ENCODE measurements at regions not wholly inside any gene's neighbourhood (a gene's known extent, or its start where the extent isn't known, plus 50 kb on each side); places are given as distances from the start of the nearest gene placed in this dataset.

DNA sequence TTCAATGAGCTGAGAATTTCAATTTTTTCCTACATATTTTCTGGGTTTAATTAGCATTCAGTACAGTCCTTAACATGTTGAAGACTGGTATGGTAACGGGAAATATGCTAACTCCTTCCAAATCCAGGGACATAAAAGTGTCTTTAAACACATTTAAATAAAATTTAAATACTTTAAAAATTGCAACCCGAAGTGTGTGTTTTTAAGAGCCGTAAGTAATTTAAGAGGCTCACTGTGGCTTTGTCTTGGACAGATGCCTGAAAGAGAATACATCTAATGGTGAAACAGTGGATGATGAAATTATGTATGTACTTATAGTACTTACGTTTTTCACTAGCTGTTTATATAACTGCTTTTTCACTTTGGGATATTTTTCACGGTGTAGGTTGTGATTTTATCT lies 687.3 kb upstream of the CELF2 start:
- Histone ChIP-seq H3K27ac (ENCODE audit: low read depth, low read length) (no peak overlapping the region), H3K4me1 (ENCODE audit: control insufficient read depth in 1 of 2, insufficient read depth in 2 of 2, low read length in 2 of 2) (no peaks in the 10 kb centered on the region)
- CTCF ChIA-PET = no interaction called here

More for the DNA sequence above, 687.3 kb upstream of the CELF2 start:
- no peak overlapping the region for H3K4me2 ChIP-seq (ENCODE audit: low read length)
- intact Hi-C loops (cut with micrococcal nuclease) = no loop called here
- H3K9me3 ChIP-seq (ENCODE audit: control insufficient read depth in 1 of 2, insufficient read depth in 1 of 2, low read depth in 1 of 2, low read length in 2 of 2) = peaks cover 4 to 16% of the 10 kb centered on the region in 2 experiments; a peak in 3 of 4 replicates
- no peak overlapping the region for H3K4me3 ChIP-seq (replicated peaks in 1 of 2; ENCODE audit: low read depth in 1 of 2, low read length in 2 of 2)
- no peaks in the 10 kb centered on the region for H3K27me3 ChIP-seq (ENCODE audit: insufficient read depth, low read length)
- no peak for ATAC-seq
- no peaks in the 10 kb centered on the region for H3K9me2 ChIP-seq (ENCODE audit: insufficient read depth)
- TF ChIP-seq, protein P1, sequence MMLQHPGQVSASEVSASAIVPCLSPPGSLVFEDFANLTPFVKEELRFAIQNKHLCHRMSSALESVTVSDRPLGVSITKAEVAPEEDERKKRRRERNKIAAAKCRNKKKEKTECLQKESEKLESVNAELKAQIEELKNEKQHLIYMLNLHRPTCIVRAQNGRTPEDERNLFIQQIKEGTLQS (IDR thresholded peaks at IDR 0.05) = no peak
- TF ChIP-seq EGR1 (IDR thresholded peaks at IDR 0.05; ENCODE audit: low read depth) = no peak
- no peak for TF ChIP-seq EZH2phosphoT487 (IDR thresholded peaks at IDR 0.05; ENCODE audit: borderline replicate concordance)
- TF ChIP-seq TCF7L2 (IDR thresholded peaks at IDR 0.05; ENCODE audit: borderline replicate concordance, extremely low read depth, insufficient read depth, insufficient read length) = no peak
- TF ChIP-seq, protein P2, sequence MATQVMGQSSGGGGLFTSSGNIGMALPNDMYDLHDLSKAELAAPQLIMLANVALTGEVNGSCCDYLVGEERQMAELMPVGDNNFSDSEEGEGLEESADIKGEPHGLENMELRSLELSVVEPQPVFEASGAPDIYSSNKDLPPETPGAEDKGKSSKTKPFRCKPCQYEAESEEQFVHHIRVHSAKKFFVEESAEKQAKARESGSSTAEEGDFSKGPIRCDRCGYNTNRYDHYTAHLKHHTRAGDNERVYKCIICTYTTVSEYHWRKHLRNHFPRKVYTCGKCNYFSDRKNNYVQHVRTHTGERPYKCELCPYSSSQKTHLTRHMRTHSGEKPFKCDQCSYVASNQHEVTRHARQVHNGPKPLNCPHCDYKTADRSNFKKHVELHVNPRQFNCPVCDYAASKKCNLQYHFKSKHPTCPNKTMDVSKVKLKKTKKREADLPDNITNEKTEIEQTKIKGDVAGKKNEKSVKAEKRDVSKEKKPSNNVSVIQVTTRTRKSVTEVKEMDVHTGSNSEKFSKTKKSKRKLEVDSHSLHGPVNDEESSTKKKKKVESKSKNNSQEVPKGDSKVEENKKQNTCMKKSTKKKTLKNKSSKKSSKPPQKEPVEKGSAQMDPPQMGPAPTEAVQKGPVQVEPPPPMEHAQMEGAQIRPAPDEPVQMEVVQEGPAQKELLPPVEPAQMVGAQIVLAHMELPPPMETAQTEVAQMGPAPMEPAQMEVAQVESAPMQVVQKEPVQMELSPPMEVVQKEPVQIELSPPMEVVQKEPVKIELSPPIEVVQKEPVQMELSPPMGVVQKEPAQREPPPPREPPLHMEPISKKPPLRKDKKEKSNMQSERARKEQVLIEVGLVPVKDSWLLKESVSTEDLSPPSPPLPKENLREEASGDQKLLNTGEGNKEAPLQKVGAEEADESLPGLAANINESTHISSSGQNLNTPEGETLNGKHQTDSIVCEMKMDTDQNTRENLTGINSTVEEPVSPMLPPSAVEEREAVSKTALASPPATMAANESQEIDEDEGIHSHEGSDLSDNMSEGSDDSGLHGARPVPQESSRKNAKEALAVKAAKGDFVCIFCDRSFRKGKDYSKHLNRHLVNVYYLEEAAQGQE (IDR thresholded peaks at IDR 0.05; ENCODE audit: low read depth) = no peak
- TF ChIP-seq JUND (IDR thresholded peaks at IDR 0.05) = no peak
- H2AFZ ChIP-seq (ENCODE audit: low read depth, low read length, poor library complexity, severe bottlenecking) = no peak overlapping the region
- no peak overlapping the region for H3K9ac ChIP-seq (ENCODE audit: low read length)
- RAD21 ChIA-PET (ENCODE audit: low non-redundant PET in 1 of 2, low total read pairs in 2 of 2, uncharacterized antibody in 2 of 2, unreplicated experiment in 2 of 2) = no interaction called here
- no TSS peak for BruUV-seq (replicated peaks)
- DNase-seq (ENCODE audit: low read depth, low spot score) = no peak
- no peaks in the 10 kb centered on the region for H3K79me2 ChIP-seq (ENCODE audit: insufficient read depth, low read length)
- H3K36me3 ChIP-seq (ENCODE audit: control insufficient read depth in 1 of 2, insufficient read depth in 2 of 2, low read length in 2 of 2) = no peaks in the 10 kb centered on the region
- POLR2A ChIA-PET = interaction anchor here (0.6 kb wide), 1 partner anchor 138 kb away, joined by 4 read pairs; no protein-coding TSS in a partner anchor
- H4K20me1 ChIP-seq (ENCODE audit: insufficient read depth) = no peaks in the 10 kb centered on the region

All from HCT116 (cell line).